ENCODE measurements at regions not wholly inside any gene's neighbourhood (a gene's known extent, or its start where the extent isn't known, plus 50 kb on each side); places are given as distances from the start of the nearest gene placed in this dataset.

GRCh38 chr12:58138424-58138823 lies 197.1 kb downstream of the ATP23 start:
- Histone ChIP-seq H3K27me3 (ENCODE audit: insufficient read depth, low read length) (peaks cover 29% of the 10 kb centered on the region), H3K79me2 (ENCODE audit: control insufficient read depth, insufficient read depth, low read length, unreplicated experiment) (no peaks in the 10 kb centered on the region), H3K4me1 (ENCODE audit: control insufficient read depth, insufficient read depth, low read length, unreplicated experiment) (no peaks in the 10 kb centered on the region), H2AFZ (ENCODE audit: low read length, unreplicated experiment) (no peak overlapping the region), H3K27ac (ENCODE audit: low read depth, low read length) (no peak overlapping the region), H3K36me3 (ENCODE audit: insufficient read depth, low read length) (no peaks in the 10 kb centered on the region), H3K4me3 (ENCODE audit: low read depth, low read length) (no peak overlapping the region)

DNA sequence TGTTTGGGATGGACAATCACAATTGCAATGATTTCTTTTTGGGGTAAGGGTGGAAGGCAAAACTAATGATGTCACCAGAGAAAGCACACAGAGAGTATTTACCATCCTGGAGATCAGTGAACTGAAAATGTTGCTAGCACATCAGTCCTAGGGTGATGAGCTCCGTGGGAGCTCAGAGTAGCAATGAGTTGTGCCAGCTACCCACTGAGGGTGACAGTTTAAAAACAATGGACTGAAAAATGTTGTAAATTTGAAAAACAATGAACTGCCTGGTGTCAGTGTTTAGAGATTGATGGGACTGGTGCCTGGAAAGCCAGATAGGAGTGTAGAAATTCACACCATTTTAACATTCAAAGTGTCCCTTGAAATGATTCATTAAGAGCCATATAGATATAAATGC lies 198.5 kb downstream of the ATP23 start:
- H3K36me3 ChIP-seq (ENCODE audit: insufficient read depth, low read length), result no peaks in the 10 kb centered on the region
- no peaks in the 10 kb centered on the region for H3K4me1 ChIP-seq (ENCODE audit: control insufficient read depth, insufficient read depth, low read length, unreplicated experiment)
- no peak overlapping the region for H3K27ac ChIP-seq (ENCODE audit: low read depth, low read length)
- H3K27me3 ChIP-seq (ENCODE audit: insufficient read depth, low read length), result peaks cover 29% of the 10 kb centered on the region
- H2AFZ ChIP-seq (ENCODE audit: low read length, unreplicated experiment), result no peak overlapping the region
- no peaks in the 10 kb centered on the region for H3K79me2 ChIP-seq (ENCODE audit: control insufficient read depth, insufficient read depth, low read length, unreplicated experiment)
- no peak overlapping the region for H3K4me3 ChIP-seq (ENCODE audit: low read depth, low read length)

GRCh38 chr12:58140395-58140794 lies 199.0 kb downstream of the ATP23 start:
- no peaks in the 10 kb centered on the region for H3K4me1 ChIP-seq (ENCODE audit: control insufficient read depth, insufficient read depth, low read length, unreplicated experiment)
- no peaks in the 10 kb centered on the region for H3K36me3 ChIP-seq (ENCODE audit: insufficient read depth, low read length)
- H3K4me3 ChIP-seq (ENCODE audit: low read depth, low read length), result no peak overlapping the region
- H3K79me2 ChIP-seq (ENCODE audit: control insufficient read depth, insufficient read depth, low read length, unreplicated experiment), result no peaks in the 10 kb centered on the region
- H3K27me3 ChIP-seq (ENCODE audit: insufficient read depth, low read length), result peaks cover 26% of the 10 kb centered on the region
- no peak overlapping the region for H2AFZ ChIP-seq (ENCODE audit: low read length, unreplicated experiment)
- no peak overlapping the region for H3K27ac ChIP-seq (ENCODE audit: low read depth, low read length)

DNA sequence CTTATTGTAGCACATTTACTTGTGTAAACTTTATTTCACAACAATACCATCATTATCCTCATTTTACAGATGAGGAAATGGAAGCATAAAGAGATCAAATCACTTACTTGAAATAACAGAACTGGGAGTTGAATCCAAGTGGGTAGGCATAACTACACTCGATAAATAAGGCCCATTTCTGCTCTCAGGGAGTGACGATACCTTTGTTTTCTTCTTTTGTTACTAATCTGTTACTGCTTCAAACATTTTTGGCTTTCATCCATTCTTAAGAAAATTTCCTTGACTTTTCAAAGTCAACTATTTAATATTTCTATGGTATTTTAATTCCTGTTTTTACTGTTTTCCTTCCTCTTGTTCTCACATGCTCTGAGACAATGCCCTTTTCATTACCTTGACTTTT lies 201.6 kb downstream of the ATP23 start:
- Histone ChIP-seq H3K4me3 (ENCODE audit: low read depth, low read length) (no peak overlapping the region), H2AFZ (ENCODE audit: low read length, unreplicated experiment) (no peak overlapping the region), H3K27ac (ENCODE audit: low read depth, low read length) (no peak overlapping the region), H3K27me3 (ENCODE audit: insufficient read depth, low read length) (peaks cover 26% of the 10 kb centered on the region), H3K36me3 (ENCODE audit: insufficient read depth, low read length) (no peaks in the 10 kb centered on the region), H3K4me1 (ENCODE audit: control insufficient read depth, insufficient read depth, low read length, unreplicated experiment) (no peaks in the 10 kb centered on the region), H3K79me2 (ENCODE audit: control insufficient read depth, insufficient read depth, low read length, unreplicated experiment) (no peaks in the 10 kb centered on the region)

- Histone ChIP-seq H2AFZ (ENCODE audit: low read length, unreplicated experiment) (no peak overlapping the region), H3K4me3 (ENCODE audit: low read depth, low read length) (no peak overlapping the region), H3K79me2 (ENCODE audit: control insufficient read depth, insufficient read depth, low read length, unreplicated experiment) (no peaks in the 10 kb centered on the region), H3K36me3 (ENCODE audit: insufficient read depth, low read length) (no peaks in the 10 kb centered on the region), H3K27ac (ENCODE audit: low read depth, low read length) (no peak overlapping the region), H3K27me3 (ENCODE audit: insufficient read depth, low read length) (peaks cover 26% of the 10 kb centered on the region), H3K4me1 (ENCODE audit: control insufficient read depth, insufficient read depth, low read length, unreplicated experiment) (no peaks in the 10 kb centered on the region)
Measured at GRCh38 chr12:58143498-58143995, 202.2 kb downstream of the ATP23 start.

DNA sequence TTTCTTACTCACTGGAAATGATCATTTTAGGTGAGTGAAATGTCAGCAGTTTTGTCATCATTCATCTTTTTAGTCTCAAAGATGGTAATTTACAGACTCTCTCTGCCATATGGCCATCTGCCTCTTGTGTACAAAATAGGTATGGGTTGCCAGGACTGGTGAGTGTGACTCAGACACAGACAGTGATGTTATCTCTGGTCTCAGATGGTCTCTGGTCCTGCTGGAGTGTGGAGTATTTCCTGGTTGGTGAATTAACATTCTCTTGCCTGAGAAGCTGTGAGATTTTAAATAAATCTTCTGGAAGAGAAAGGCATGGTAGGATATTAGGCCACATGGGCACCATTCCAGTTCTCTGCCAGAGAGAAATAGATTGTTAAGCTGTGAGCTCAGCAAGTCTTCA lies 207.0 kb downstream of the ATP23 start:
- Histone ChIP-seq H3K36me3 (ENCODE audit: insufficient read depth, low read length) (no peaks in the 10 kb centered on the region), H3K27me3 (ENCODE audit: insufficient read depth, low read length) (no peaks in the 10 kb centered on the region), H3K4me3 (ENCODE audit: low read depth, low read length) (no peak overlapping the region), H2AFZ (ENCODE audit: low read length, unreplicated experiment) (no peak overlapping the region), H3K79me2 (ENCODE audit: control insufficient read depth, insufficient read depth, low read length, unreplicated experiment) (no peaks in the 10 kb centered on the region), H3K4me1 (ENCODE audit: control insufficient read depth, insufficient read depth, low read length, unreplicated experiment) (no peaks in the 10 kb centered on the region), H3K27ac (ENCODE audit: low read depth, low read length) (no peak overlapping the region)

- Histone ChIP-seq H2AFZ (ENCODE audit: low read length, unreplicated experiment) (no peak overlapping the region), H3K36me3 (ENCODE audit: insufficient read depth, low read length) (no peaks in the 10 kb centered on the region), H3K27ac (ENCODE audit: low read depth, low read length) (no peak overlapping the region), H3K4me3 (ENCODE audit: low read depth, low read length) (no peak overlapping the region), H3K79me2 (ENCODE audit: control insufficient read depth, insufficient read depth, low read length, unreplicated experiment) (no peaks in the 10 kb centered on the region), H3K27me3 (ENCODE audit: insufficient read depth, low read length) (no peaks in the 10 kb centered on the region), H3K4me1 (ENCODE audit: control insufficient read depth, insufficient read depth, low read length, unreplicated experiment) (no peaks in the 10 kb centered on the region)
Measured at GRCh38 chr12:58148976-58149375, 207.6 kb downstream of the ATP23 start.

DNA sequence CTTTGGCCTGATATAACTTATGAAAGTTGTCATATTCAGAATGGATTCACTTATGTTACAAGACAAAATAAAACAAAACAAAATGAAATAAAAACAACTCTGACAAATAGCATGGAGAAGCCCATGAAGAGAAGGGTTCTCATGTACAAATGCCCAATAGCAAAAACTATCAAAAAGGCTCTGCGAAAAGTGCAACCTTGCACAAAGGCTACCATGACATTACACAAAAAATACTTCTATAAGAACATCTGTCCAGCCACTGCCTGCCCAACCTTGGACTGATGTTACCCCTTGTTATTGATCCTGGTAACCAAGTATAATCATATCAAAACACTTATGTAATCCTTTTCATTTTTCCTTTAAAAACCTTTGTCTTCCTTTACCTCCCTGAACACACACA lies 213.0 kb downstream of the ATP23 start:
- no peaks in the 10 kb centered on the region for H3K79me2 ChIP-seq (ENCODE audit: control insufficient read depth, insufficient read depth, low read length, unreplicated experiment)
- no peak overlapping the region for H3K4me3 ChIP-seq (ENCODE audit: low read depth, low read length)
- H3K36me3 ChIP-seq (ENCODE audit: insufficient read depth, low read length), result no peaks in the 10 kb centered on the region
- H2AFZ ChIP-seq (ENCODE audit: low read length, unreplicated experiment), result no peak overlapping the region
- H3K4me1 ChIP-seq (ENCODE audit: control insufficient read depth, insufficient read depth, low read length, unreplicated experiment), result no peaks in the 10 kb centered on the region
- no peaks in the 10 kb centered on the region for H3K27me3 ChIP-seq (ENCODE audit: insufficient read depth, low read length)
- H3K27ac ChIP-seq (ENCODE audit: low read depth, low read length), result no peak overlapping the region

GRCh38 chr12:58156697-58157096 lies 215.3 kb downstream of the ATP23 start:
- no peak overlapping the region for H3K27ac ChIP-seq (ENCODE audit: low read depth, low read length)
- no peaks in the 10 kb centered on the region for H3K4me1 ChIP-seq (ENCODE audit: control insufficient read depth, insufficient read depth, low read length, unreplicated experiment)
- H3K27me3 ChIP-seq (ENCODE audit: insufficient read depth, low read length), result peaks cover 15% of the 10 kb centered on the region; the same call in 1 of the 2 replicates
- no peaks in the 10 kb centered on the region for H3K79me2 ChIP-seq (ENCODE audit: control insufficient read depth, insufficient read depth, low read length, unreplicated experiment)
- no peak overlapping the region for H3K4me3 ChIP-seq (ENCODE audit: low read depth, low read length)
- no peaks in the 10 kb centered on the region for H3K36me3 ChIP-seq (ENCODE audit: insufficient read depth, low read length)
- no peak overlapping the region for H2AFZ ChIP-seq (ENCODE audit: low read length, unreplicated experiment)

GRCh38 chr12:58159941-58160340 lies 218.6 kb downstream of the ATP23 start:
- no peak overlapping the region for H2AFZ ChIP-seq (ENCODE audit: low read length, unreplicated experiment)
- no peaks in the 10 kb centered on the region for H3K36me3 ChIP-seq (ENCODE audit: insufficient read depth, low read length)
- no peaks in the 10 kb centered on the region for H3K79me2 ChIP-seq (ENCODE audit: control insufficient read depth, insufficient read depth, low read length, unreplicated experiment)
- no peak overlapping the region for H3K27ac ChIP-seq (ENCODE audit: low read depth, low read length)
- H3K27me3 ChIP-seq (ENCODE audit: insufficient read depth, low read length), result peaks cover 23% of the 10 kb centered on the region
- no peak overlapping the region for H3K4me3 ChIP-seq (ENCODE audit: low read depth, low read length)
- H3K4me1 ChIP-seq (ENCODE audit: control insufficient read depth, insufficient read depth, low read length, unreplicated experiment), result no peaks in the 10 kb centered on the region

DNA sequence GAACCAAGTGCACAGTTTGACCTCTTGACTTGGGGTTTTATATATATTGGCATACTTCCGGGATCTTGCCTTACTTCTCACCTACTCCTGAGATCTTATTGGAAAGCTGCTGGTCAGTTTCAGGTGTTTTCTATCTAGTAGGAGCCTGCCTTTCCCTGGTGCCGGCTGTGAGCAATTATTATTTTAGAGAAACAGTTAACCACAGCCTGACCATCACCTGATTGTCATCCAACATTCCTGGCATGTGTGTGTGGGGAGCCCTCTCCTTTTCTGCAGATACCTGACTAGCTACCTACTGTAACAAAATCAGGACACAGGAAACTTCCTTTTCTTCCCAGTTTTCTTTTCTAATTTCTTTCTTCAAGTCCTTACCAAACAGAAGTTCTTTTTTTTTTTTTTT lies 220.4 kb downstream of the ATP23 start:
- no peak overlapping the region for H3K27ac ChIP-seq (ENCODE audit: low read depth, low read length)
- H3K79me2 ChIP-seq (ENCODE audit: control insufficient read depth, insufficient read depth, low read length, unreplicated experiment), result no peaks in the 10 kb centered on the region
- H2AFZ ChIP-seq (ENCODE audit: low read length, unreplicated experiment), result no peak overlapping the region
- peaks cover 27% of the 10 kb centered on the region for H3K27me3 ChIP-seq (ENCODE audit: insufficient read depth, low read length)
- H3K36me3 ChIP-seq (ENCODE audit: insufficient read depth, low read length), result no peaks in the 10 kb centered on the region
- H3K4me3 ChIP-seq (ENCODE audit: low read depth, low read length), result no peak overlapping the region
- no peaks in the 10 kb centered on the region for H3K4me1 ChIP-seq (ENCODE audit: control insufficient read depth, insufficient read depth, low read length, unreplicated experiment)
